AG20443 (cell line): ENCODE measurements at regions not wholly inside any gene's neighbourhood (a gene's known extent, or its start where the extent isn't known, plus 50 kb on each side); places are given as distances from the start of the nearest gene placed in this dataset.

ENCODE experiments used
- DNase-seq: peaks from one replicate; pipeline ENCODE4 v3.0.0; 2012; ENCODE audit warnings: low spot score, mixed read lengths

GRCh38 chr14:24693353-24693737, 59.4 kb upstream of the GZMB start:
- no peak for DNase-seq

GRCh38 chr14:24692382-24693352, 58.7 kb upstream of the GZMB start:
- DNase-seq = no peak

GRCh38 chr14:24690492-24690891, 56.5 kb upstream of the GZMB start:
- DNase-seq = no peak

GRCh38 chr14:24688030-24688658, 54.2 kb upstream of the GZMB start:
- no peak for DNase-seq
